ENCODE measurements at regions not wholly inside any gene's neighbourhood (a gene's known extent, or its start where the extent isn't known, plus 50 kb on each side); places are given as distances from the start of the nearest gene placed in this dataset.
"Not testable (repeated sequence)": the region's sequence is repeated elsewhere in the genome, so short reads cannot be mapped to it uniquely, and the experiment has no call there.

DNA sequence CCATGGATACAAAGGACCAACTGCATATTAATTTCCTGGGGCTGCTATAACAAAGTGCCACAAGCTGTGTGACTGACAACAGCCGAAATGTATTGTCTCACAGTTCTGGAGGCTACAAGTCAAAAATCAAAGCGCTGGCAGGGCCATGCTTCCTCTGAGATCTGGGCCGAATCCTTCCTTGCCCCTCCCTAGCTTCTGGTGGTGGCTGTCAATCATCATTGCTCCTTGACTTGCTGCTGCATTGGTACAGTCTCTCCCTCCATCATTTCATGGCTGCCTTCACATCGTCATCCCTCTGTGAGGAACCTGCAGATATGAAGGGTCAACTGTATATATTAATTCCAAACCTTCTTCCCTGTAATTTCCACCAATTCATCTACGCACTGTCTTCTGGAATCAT is 118.3 kb downstream of the EXOC5 start:
- no peak for DNase-seq (ENCODE audit: low spot score)

DNA sequence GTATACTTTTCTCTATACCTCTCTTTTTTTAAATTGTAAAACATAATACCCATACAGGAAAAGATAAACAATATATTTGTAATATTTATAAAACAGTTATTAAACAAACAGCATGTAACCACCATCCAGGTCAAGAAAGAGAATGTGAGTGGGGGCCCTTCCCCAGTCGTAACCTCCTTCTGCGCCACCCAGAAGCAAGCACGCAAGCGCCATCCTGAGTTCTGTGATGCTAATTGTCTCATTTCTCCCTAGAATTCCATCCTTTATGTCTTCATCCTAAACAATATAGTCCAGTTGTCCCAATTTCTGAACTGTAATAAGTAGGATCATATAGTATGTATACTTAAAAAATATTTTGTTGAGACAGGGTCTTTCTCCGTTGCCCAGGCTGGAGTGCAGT is 129.5 kb downstream of the EXOC5 start:
- no peak for DNase-seq (ENCODE audit: low spot score)

DNA sequence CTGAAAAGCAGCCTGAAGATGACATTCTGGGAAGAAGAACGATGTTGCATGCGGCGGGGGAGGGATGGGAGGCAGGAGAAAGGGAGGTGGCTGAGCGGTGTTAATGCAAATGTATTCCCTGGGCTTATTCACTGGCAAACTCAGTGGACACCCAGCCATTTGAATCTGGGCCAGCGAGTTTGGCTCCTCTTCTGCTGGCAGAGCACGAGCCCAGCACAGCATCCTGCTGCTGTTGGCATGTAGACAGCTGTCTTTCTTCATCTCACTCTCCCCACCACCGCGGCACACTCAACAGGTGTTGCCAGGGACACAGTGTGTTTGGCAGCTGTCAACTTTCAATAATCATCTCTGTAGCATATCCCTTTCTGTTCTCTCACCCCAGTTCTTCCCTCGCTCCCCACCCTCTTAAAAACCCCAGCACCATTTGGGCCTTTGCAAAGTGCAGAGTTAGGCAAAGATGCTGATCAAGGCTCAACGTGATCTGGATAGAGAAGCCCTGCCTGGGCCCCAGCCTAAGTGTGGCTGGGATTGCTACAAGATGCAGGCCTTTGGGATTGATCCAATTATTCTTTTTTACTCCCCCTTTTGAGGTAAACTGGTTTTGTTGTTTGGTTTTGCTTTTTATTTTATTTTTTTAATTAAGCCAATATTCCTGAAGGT is 131.9 kb downstream of the EXOC5 start:
- DNase-seq (ENCODE audit: low spot score): no peak

DNA sequence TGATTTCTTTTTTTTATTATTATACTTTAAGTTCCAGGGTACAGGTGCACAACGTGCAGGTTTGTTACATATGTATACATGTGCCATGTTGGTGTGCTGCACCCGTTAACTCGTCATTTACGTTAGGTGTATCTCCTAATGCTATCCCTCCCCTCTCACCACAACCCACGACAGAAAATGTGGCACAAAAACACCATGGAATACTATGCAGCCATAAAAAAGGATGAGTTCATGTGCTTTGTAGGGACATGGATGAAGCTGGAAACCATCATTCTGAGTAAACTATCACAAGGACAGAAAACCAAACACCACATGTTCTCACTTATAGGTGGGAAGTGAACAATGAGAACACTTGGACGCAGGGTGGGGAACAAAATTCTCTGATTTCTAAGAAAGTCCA is 140.9 kb downstream of the EXOC5 start:
- DNase-seq (ENCODE audit: low spot score): not testable (repeated sequence)

DNA sequence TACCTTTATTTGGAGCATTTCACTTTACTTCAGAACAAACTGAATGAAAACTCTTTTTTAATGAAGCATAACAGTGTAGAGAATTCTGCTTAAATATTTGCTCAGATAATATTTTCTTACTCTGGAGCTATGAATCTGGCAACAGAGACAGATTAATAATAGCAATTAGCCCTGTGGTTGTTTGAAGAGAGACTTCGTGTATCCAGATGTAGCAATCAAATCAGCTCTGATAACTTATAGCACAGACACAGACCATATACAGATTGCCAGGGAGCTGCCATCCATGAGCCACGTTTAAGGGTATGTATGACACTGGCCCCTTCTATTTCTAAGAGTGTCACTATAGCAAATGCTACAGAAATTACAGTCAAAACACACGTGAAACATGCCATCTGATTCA is 146.6 kb downstream of the EXOC5 start:
- DNase-seq (ENCODE audit: low spot score): no peak

DNA sequence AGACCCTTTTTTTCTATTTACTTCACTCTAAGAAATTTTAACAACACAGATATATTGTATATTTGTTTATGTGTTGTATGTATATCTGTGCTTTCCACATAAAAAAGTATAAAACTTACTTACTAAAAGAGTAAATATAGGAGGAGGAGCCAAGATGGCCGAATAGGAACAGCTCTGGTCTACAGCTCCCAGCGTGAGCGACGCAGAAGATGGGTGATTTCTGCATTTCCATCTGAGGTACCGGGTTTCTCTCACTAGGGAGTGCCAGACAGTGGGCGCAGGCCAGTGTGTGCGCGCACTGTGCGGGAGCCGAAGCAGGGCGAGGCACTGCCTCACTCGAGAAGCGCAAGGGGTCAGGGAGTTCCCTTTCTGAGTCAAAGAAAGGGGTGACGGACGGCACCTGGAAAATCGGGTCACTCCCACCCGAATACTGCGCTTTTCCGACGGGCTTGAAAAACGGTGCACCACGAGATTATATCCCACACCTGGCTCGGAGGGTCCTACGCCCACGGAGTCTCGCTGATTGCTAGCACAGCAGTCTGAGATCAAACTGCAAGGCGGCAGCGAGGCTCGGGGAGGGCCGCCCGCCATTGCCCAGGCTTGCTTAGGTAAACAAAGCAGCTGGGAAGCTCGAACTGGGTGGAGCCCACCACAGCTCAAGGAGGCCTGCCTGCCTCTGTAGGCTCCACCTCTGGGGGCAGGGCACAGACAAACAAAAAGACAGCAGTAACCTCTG is 156.5 kb downstream of the EXOC5 start:
- not testable (repeated sequence) for DNase-seq (ENCODE audit: low spot score)

DNA sequence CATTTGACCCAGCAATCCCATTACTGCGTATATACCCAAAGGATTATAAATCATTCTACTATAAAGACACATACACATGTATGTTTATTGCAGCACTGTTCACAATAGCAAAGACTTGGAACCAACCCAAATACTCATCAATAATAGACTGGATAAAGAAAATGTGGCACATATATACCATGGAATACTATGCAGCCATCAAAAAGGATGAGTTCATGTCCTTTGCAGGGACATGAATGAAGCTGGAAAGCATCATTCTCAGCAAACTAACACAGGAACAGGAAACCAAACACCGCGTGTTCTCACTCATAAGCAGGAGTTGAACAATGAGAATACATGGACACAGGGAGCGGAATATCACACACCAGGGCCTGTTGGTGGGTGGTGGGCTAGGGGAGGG is 158.3 kb downstream of the EXOC5 start:
- DNase-seq (ENCODE audit: low spot score): not testable (repeated sequence)

DNA sequence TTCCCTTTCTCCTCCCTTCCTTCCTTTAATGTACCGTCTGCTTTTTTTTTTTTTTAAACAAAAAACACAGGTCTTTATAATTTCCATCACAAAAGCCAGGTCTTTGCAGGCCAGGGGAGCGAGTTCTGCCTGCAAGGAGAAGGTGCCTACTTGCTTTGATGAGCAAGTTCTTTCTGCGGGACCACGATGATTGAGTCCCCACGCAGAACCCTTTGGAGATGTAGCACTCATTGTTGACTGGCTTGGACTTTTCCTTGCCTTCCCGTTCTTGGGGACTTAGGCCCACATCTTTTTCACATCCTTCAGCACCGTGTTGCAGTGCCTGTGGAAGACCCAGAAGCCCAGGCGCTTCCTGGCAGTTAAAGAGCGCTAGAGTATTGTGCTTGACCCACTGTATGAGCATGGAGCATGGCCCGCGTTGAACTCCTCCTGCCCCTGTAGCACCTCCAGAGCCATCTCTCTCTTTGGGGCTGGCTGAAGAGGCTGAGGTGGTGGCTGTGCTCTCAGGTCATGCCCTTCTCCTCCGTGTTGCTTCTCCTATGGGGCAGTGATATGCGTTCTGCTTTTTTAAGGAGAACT is 177.6 kb downstream of the EXOC5 start:
- DNase-seq (ENCODE audit: low spot score): no peak

DNA sequence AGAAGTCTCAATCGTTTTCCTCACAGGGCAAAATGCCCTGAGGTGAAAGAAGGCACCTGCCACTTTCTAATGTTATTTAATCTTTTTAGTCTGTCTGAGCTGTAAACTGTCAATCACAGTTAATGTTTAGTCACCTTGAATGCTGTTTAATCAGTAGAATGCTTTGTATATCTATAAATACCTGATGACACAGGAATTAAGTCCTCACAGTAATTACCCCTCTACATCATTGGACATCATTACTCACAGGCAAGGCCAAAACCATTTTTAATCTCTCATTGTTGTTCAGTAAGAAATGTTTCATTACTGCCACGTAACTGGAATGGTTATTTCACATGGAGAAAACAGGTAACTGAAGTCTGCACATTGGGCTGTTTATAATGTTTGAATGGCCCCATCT is 178.8 kb downstream of the EXOC5 start:
- no peak for DNase-seq (ENCODE audit: low spot score)

DNA sequence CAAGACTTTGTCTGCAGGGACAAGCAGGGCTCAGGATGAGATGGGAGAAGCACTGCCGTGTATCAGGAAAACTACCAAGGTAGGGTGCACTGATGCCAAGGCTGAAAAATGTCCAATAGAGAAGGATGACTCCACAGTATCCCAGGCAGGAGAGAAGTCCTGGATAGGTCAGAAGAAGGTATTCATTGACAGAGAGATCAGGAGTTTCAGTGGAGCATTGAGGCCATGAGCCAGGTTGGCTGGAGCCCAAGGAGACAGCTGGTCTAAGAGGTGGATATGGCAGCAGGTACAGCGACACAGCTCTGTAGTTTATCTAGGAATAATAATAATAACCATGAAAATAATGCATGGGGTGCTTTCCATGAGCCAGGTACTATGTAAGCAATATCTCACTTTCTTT is 180.9 kb downstream of the EXOC5 start:
- no peak for DNase-seq (ENCODE audit: low spot score)

DNA sequence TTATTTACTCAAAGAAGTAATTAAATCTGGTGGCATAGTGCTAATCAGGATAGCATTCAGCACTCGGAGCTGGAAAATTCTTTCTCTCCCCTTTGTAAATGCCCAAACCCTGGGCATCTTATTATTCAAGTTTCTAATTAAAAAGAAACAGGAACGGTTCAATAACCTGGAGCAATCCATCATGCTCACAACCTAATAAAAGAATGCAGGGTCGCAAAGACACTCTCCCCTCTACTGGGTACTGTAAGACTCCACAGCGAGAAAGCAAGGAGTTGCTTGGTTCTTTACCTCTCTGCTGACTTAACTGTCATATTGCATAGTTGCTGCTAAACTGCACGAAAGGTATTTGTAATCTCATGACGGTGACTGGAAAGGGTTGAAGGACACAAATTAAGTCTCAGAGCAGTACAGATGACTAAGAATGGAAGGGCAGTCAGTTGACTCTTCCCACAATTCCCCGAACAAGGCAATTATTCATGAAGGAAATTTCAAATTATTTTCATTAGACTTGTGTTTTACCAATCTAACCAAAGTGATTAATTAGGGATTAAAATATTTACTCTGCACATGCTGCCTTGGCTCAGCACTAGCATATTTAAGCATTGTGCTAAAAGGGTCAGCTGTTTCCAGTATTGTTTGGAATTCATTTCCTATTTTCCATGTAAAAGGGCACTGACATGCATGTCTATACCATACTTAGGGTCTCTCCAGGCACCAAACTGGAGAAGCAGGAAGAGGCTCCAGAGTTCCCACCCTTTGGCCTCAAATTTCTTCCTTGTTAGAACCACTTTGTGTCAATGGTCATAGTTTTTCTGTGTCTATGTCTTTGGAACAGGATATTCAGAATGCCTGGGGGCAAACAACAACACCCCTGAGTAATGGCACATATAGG is 182.2 kb downstream of the EXOC5 start:
- DNase-seq (ENCODE audit: low spot score): no peak

DNA sequence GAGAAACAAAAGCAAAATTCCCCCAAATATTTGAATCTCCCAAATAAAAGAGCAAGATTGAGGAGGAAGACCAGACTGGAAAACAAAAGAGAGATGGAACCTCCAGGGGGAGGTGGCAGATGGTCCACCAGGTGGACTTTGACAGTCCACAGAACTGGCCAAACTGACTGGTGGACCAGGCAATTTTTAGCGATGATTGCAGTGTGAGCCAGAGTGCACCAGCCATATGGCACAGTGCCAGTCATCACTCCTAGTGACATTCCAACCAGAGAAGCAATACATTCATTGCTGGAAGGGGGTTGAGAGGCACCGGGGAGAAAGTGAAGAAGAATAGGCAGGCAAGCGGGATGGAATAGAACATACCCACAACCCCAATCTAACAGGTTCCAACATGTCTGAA is 182.9 kb downstream of the EXOC5 start:
- no peak for DNase-seq (ENCODE audit: low spot score)

DNA sequence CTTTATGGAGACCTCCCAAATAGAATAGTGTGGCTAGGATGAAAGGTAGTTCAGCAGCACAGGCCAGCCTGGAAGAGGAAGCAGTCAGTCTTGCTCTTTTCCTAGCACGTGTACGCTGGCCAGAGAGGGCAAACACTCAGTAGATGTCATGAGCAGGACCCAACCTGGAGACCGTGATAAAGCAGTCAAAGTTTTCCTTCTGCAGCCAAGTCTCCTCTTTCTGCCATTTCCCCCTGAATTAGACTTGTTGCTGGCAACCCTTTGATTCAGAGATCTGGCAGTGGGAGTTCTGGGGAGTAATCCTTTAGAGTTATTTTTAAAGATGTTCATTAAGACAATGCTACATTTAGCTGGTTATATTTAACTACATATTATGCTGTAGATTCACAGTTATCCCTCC is 183.7 kb downstream of the EXOC5 start:
- no peak for DNase-seq (ENCODE audit: low spot score)

DNA sequence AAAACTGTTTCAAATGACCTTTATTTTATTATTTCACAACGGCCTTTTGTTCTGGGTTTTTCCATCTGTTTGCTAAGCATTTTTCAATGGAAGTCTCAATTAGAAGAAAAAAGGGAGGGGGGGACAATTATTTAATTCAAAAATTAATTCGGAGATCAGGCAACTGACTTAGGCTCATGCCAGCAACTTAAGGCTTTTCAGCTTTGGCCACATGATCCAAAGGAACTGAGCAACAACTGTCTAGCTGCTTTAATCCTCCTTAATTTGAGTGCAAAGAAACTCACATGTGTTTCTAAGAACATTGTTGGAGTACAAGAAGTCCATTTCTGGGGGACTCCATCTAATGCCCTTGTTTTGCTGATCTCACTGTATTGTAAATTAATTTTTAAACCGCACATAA is 188.0 kb downstream of the EXOC5 start:
- no peak for DNase-seq (ENCODE audit: low spot score)

DNA sequence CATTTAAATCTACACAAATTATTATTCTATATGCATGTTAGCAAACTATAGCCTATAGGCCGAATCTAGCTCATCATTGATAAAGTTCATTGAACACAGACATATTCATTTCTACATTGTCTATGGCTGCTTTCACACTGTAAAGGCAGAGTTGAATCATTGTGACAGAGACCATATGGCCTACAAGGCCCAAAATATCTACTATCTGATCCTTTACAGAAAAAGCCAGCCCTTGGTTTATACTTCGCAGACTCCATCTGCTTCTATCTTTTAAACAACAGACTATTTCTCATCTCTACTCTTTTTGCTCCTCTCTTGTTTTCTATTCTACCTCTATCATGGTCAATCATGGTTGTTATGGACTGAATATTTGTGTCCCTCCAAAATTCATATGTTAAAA is 190.7 kb downstream of the EXOC5 start:
- DNase-seq (ENCODE audit: low spot score): no peak

DNA sequence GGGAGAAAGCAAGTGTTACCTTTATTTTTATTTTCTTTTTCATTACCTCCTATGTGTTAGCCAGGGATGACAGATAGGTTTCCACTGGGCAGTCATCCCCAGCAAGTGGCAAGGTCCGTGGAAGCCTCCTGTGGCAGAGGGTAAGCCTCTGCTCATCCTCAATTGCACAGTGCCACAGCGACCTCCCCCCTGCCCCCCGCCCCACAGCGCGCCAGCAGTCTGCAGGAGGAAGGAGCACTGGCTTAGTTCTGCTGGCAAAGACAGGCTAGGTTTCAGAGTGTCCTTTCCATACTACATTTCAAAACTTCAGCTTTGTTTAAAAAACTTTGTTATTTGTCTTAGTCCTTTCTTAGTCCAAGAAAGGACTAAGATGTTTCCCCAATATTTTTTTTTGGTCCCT is 194.7 kb downstream of the EXOC5 start:
- DNase-seq (ENCODE audit: low spot score): no peak

DNA sequence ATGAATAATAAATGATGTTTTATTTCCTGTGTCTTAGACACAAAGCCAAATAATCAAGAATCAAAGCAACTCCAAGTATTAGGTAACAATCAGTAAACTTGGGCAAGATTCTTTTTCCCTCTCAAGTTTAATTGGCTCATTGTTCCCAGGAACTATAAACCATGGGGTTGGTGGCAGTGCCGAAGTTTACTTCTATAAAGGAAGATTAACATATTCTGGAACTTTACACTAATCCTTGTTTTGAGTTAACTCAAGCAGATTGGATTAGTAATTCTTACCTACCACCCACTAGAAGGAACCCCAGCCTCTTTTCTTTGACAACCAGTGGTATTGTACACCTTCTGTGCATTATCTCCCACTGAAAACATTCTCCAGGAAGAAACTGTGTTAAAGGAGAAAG is 197.1 kb downstream of the EXOC5 start:
- DNase-seq (ENCODE audit: low spot score): no peak

DNA sequence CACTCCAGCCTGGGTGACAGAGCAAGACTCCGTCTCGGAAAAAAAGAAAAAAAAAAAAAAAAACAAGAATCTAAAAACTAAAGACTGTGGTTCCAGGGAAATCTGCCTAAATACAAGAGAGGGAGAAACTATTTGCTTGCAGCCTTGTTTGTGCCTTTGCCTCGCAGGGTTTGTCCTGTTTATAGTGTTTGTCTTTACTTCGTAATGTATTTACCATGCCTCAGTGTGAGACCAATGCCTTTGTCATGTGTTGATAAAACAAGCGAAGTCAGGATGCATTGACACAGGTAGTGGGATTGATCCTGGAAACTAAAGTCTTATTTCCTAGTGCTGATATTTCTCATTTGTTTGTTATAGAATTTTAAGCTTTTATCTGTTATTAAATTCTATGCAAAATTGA is 199.0 kb downstream of the EXOC5 start:
- no peak for DNase-seq (ENCODE audit: low spot score)

DNA sequence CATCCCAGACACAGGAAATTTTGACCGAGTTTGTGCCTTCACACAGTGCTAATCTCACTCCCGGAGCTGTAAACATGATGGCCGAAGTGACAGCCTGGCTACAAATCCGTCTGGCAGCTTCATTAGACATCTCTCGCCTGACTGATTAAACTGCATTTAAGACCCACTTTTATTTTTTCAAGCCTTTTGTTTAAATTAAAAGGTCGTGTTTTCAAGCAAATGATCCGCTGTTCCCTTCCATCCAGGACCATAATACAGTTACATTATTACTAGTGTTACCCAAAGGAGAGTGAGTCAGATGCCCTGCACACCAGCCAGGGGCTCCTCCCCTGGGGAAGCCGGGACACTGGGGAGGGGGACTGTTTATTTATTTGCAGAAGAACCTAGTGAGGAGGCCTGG is 200.2 kb downstream of the EXOC5 start:
- DNase-seq (ENCODE audit: low spot score): no peak

DNA sequence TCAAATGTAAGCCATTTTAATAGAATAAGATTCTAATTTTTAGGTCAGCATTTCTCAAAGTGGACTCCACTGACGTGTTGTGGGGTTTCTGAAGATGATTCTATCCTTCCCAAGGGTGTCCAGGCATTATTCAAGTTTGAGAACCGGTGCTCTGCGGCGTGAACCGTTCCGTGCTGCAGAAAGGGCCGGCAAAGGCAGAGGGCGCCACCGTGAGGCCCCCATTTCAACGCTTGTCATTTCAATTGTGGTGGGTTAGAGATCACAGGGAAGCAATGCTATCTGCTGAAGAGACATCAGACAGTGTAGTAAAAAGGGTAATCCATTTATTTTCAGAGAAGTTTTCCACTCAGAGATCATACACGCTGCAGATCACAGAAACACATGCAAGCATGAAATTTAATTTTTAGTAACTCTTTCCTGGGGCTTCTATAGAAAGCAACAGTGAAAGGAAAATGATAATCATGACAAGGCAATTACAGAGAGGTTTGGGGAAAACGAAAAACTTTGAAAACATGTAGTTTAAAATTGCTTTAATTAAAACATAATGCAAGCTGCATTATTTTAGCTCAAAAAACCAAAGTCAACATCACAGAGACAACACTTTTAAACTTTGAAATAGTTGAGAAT is 201.7 kb downstream of the EXOC5 start:
- peak; percentile 36 for DNase-seq (ENCODE audit: low spot score)

DNA sequence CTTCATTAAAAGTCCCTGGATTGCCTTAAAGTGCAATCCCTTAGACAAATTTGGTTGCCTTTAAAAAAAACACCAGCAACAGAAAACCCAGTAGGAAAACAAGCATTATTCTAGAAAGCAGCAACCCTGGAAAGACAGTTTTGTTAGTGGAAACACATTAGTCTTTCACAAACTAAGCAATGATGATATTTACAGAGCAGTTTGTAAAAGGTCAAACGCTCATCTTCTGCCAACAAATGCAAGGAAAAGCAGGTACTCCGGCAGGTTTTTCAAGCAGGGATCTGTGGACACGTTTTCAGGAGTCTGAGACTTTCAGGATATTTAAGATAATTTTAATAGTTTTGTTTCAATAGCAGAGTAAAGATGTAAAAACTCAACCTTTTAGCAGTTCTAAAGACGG is 202.2 kb downstream of the EXOC5 start:
- no peak for DNase-seq (ENCODE audit: low spot score)

DNA sequence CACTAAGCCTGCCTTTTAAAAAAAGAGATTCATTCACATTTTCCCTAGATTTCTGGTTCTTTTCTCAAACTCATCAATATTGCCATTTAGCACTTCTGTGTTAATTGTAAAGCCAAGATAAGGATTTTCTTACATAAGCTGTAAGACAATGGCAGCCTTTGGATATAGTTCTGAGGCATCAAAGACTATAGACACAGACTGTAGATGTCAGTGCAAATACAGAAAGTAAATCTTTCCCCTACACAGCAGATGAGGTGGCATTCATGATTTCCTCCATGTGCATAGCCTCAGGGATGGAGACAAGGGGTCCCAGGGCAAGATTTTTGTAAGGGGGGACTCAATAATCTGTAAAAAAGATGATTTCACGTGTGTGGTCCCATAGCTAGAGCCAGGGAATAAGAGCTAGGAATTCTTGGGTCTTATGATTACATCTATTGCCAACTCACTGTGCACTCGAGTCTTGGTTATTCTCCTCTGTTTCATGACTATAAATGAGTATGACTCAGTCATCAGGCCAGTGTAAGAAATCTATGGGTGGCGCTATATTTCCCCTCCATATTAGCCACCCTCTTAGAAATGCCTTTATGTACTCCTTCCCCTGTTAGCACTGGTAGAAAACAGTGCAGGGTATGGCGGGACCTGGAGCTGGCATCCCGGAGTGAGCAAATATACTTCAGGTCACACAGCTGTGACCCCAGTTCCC is 207.5 kb downstream of the EXOC5 start:
- DNase-seq (ENCODE audit: low spot score): no peak

Data from AG20443 (cell line).